ENCODE measurements at regions not wholly inside any gene's neighbourhood (a gene's known extent, or its start where the extent isn't known, plus 50 kb on each side); places are given as distances from the start of the nearest gene placed in this dataset.

DNA sequence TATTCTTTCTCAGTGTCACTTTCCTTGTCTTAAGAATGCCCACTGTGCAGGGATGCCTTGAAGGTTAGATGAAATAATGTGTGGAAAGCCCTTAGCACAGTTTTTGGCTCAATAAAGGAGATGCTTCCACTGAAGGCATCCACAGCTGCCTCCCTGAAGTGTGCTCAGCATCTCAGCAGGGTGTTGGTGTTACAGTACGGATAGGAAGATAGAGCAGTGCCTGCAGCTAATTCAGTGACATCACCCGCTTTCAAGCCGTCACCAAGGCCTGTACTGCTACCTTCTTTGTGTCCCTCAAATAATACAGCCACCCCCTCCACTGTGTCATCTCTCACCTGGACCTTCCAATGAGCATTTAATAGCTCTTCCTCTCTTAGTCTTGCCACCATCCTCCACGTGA, 59.0 kb downstream of the NDUFS5 start:
- TF ChIP-seq, protein P1, sequence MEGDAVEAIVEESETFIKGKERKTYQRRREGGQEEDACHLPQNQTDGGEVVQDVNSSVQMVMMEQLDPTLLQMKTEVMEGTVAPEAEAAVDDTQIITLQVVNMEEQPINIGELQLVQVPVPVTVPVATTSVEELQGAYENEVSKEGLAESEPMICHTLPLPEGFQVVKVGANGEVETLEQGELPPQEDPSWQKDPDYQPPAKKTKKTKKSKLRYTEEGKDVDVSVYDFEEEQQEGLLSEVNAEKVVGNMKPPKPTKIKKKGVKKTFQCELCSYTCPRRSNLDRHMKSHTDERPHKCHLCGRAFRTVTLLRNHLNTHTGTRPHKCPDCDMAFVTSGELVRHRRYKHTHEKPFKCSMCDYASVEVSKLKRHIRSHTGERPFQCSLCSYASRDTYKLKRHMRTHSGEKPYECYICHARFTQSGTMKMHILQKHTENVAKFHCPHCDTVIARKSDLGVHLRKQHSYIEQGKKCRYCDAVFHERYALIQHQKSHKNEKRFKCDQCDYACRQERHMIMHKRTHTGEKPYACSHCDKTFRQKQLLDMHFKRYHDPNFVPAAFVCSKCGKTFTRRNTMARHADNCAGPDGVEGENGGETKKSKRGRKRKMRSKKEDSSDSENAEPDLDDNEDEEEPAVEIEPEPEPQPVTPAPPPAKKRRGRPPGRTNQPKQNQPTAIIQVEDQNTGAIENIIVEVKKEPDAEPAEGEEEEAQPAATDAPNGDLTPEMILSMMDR (IDR thresholded peaks at IDR 0.05; ENCODE audit: control insufficient read depth, extremely low read depth, insufficient read depth), result no peak
- DNase-seq (ENCODE audit: low read depth), result no peak
- no peak overlapping the region for H3K4me3 ChIP-seq (ENCODE audit: low read depth, low read length)

GRCh38 chr1:39086386-39086785, 60.2 kb downstream of the NDUFS5 start:
- H3K4me3 ChIP-seq (ENCODE audit: low read depth, low read length), result no peak overlapping the region
- DNase-seq (ENCODE audit: low read depth), result no peak
- TF ChIP-seq, protein P1 (IDR thresholded peaks at IDR 0.05; ENCODE audit: control insufficient read depth, extremely low read depth, insufficient read depth), result no peak

- TF ChIP-seq, protein P1 (IDR thresholded peaks at IDR 0.05; ENCODE audit: control insufficient read depth, extremely low read depth, insufficient read depth), result no peak
- H3K4me3 ChIP-seq (ENCODE audit: low read depth, low read length), result no peak overlapping the region
- no peak for DNase-seq (ENCODE audit: low read depth)
Measured at GRCh38 chr1:39086865-39087409, 60.8 kb downstream of the NDUFS5 start.

DNA sequence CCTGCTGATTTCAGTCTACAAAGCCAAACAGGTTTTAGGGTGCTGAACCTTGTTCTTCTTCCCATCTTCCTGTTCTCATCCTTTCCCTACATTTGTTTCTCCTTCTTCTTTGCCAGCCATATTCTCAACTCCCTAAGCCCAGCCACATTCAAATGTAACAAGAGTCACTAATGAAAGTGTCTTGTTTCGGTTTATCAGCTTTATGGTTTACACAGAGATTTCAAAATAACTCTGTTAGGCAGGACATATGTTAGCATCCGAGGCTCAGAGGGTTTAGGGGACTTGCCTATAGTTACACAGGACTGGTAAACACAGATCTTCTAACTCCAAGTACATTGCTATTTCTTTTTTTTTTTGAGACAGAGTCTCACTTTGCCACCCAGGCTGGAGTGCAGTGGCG, 61.3 kb downstream of the NDUFS5 start:
- no peak overlapping the region for H3K4me3 ChIP-seq (ENCODE audit: low read depth, low read length)
- TF ChIP-seq, protein P1 (IDR thresholded peaks at IDR 0.05; ENCODE audit: control insufficient read depth, extremely low read depth, insufficient read depth), result no peak
- no peak for DNase-seq (ENCODE audit: low read depth)

GRCh38 chr1:39088658-39089057, 62.5 kb downstream of the NDUFS5 start:
- TF ChIP-seq, protein P1 (IDR thresholded peaks at IDR 0.05; ENCODE audit: control insufficient read depth, extremely low read depth, insufficient read depth), result no peak
- H3K4me3 ChIP-seq (ENCODE audit: low read depth, low read length), result no peak overlapping the region
- DNase-seq (ENCODE audit: low read depth), result no peak

- no peak for DNase-seq (ENCODE audit: low read depth)
- no peak overlapping the region for H3K4me3 ChIP-seq (ENCODE audit: low read depth, low read length)
- TF ChIP-seq, protein P1 (IDR thresholded peaks at IDR 0.05; ENCODE audit: control insufficient read depth, extremely low read depth, insufficient read depth), result no peak
Measured at GRCh38 chr1:39089931-39090521, 63.9 kb downstream of the NDUFS5 start.

Data from LNCaP clone FGC (cell line).